ENCODE measurements at regions not wholly inside any gene's neighbourhood (a gene's known extent, or its start where the extent isn't known, plus 50 kb on each side); places are given as distances from the start of the nearest gene placed in this dataset.

DNA sequence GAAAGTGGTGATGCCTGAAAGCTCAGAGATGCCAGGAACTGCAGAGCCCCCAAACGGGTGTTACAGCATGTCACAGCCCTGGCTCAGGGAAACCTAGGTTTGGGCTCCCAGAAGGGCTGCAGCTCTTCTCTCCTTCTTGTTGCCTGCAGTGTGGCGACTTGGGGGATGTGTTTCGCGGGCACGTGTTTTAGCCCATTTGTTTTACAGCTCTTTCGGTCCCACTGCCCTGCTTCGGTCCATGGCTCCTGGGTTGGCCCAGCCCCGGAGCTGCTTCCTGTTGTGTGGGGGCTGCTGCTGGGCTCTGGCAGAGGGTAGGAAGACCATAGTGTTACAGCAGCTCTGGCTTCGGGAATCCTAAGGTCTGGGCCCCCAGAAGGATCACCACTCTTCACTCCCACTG is 222.9 kb upstream of the RIOK2 start:
- no peak for DNase-seq

DNA sequence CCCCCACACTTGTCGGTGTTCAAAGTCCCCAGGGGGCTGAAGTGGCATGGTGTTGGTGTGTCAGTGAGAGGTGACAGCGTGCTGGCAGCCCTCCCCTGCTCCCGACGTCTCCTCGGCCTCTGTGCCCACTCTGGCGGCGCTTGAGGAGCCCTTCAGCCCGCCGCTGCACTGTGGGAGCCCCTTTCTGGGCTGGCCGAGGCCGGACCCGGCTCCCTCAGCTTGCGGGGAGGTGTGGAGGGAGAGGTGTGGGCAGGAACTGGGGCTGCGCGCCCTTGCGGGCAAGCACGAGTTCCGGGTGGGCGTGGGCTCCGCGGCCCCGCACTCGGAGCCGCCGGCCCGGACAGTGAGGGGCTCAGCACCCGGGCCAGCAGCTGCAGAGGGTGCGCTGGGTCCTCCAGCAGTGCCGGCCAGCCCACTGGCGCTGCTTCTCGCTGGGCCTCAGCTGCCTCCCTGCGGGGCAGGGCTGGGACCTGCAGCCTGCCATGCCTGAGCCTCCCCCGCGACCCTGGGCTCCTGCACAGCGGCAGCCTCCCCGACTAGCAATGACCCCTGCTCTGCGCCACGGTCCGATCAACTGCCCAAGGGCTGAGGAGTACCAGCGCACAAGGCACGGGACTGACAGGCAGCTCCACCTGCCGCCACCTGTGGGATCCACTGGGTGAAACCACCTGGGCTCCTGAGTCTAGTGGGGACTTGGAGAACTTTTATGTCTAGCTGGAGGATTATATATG is 224.1 kb upstream of the RIOK2 start:
- DNase-seq, result no peak

DNA sequence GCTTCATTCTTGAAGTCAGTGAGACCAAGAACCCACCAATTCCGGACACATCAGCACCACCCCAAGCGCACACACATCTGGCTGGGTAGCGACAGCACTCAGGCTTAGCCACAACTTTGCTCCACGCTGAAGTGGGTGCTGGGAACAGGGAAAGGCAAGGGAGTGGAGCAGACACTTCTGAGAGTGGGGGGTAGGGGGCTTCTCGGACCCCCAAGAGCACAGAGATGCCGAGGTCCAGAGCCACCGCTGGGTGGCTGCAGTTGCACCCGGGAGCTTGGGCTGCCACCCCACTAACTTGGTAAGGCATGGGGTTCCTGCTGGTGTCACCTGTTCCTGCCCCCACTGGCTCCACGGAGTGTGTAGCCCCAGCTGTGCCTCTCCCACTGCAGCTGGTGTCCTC is 225.3 kb upstream of the RIOK2 start:
- DNase-seq, result no peak

DNA sequence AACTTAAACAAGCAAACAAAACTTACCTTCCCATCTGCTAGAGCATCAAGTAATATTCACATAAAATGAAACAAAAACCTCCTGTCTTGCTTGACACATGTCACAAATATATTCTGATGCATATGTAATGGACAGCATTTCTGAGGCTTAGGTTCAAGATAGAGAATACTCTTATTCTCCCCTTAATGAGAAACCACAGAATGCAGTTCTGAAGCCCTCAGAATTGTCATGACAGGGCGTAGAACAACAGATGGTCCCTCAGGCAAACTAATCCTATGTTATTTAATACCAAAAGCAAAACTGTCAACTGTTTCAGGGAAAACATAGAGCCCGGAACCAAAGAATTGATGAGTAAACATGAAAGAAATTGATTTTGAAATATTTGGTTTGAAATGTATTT is 229.9 kb upstream of the RIOK2 start:
- no peak for DNase-seq

DNA sequence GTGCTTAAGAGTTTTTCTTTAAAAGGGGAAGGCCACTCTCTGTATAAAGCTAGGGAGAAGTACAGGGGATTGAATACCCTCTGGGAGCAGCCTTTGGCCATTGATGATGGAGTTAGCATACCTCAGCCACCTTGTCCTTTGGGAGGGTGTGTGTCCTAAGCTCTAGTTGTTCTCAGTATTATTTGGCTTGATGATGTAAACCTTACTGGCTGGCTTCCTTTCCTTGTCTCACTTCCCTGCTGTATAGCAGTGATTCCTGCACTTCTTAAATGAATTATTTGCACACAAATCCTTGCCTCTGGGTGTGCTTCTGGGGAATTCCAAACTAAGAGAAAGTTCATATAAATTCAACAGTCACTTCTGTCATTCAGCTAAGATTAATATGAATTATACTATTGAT is 234.9 kb upstream of the RIOK2 start:
- DNase-seq, result no peak

DNA sequence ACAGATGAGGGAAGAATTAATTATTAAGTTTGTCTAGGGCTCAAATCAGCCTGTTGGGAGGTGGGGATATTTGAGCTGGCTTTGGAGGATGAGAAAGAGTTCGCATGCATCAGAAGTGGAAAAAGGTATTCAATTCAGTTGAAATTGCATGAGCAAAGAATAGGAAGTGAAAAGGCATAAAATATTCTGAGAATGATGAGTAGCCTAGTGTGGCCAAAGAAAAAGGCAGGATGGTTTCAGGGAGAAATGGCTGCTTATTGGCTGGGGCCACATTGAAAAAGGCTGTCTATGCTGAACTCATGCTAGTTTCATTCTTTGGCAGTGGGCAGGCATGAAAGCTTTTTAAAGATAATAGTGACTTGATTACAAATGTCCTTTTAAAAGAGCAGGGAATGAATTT is 235.4 kb upstream of the RIOK2 start:
- no peak for DNase-seq

DNA sequence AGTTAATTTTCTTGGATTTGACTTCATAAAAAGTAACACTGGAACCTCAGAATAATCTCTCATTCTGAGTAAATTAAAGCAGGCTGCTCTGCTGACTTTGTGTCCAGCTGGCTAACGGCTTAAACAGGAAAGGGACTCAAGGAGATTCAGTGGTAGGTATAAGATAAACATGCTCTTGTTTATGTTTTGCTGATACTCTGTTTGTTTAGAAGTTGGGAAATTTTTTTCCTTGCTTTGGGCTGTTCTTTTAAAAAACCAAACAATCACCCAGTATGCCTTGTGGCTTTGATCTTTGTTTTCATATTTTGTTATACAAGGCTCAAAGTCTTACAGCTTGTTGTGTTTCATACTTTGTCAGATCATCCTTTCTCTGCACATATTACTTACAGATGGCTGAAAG is 237.6 kb upstream of the RIOK2 start:
- no peak for DNase-seq

DNA sequence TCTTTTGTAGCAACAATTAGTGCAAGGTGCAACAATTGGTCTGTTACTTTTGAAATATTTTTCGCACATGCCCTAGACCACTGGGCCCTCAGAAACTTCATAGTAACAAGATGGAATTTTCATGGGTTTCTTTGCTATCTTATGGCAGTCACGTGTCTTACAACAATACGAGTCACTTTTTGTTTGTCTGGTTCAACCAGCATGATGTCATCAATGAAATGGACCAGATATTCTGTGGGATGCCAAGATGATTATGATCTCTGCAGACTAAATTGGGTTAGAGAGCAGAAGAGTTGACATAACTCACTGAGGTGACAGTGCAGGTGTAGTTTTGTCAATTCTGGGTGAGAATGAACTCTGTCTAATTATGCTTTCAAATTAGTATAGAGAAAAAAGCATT is 239.6 kb upstream of the RIOK2 start:
- DNase-seq, result no peak

DNA sequence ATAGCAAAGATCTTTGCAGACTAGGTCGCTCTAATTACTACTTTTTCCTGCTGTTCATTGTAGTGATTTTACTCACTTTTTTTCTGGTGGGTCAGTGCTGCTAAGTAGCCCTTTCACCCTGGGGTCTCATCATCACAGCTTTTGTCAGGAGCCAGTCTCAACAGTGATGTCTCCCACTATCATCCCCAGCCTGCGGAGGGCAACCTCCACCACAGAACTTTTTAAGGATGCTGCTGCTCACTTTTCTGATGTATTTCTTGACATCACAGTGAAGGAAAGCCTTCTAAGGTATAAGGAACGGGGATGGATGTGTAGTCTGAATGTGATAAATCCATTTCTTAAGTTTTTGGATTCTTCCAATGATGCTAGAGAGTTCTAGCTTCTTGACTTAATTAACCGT is 242.5 kb upstream of the RIOK2 start:
- no peak for DNase-seq

DNA sequence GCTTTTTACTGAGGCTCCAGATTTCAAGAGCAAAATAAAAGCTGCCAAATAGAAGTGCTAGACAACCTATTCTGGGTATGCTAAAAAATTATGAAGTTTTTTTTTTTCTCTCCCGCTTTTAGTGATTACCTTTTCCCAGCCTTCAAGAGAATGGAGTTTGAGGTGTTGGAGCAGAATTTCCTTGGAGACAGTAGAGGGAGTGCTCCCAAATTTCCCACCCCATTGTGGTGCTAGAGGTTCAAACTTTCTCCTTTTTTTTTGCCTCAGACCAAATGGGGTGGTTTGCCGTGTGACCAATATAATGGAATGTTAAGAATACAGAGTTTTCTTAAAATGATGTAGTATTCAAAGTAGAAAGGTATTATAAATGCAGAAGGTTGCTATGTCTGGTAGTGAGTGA is 244.2 kb upstream of the RIOK2 start:
- DNase-seq, result no peak

DNA sequence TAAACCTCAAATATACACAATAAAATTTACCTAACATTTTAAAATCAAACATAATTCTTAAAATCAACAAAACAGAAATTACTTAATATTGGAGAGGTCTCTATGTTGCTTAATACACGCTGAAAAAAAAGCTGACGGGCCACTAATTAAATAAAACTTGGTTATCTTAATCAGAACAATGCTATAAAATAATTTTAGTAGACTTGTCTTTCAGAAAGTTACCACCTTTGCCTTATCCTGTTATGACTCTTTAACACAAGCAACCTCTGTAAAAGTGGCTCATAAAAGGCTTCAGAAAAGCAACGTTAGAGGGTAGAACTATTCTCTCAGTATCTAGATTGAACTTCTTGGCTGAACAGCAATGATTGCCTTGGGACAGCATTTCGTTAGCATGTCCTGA is 251.0 kb upstream of the RIOK2 start:
- no peak for DNase-seq

DNA sequence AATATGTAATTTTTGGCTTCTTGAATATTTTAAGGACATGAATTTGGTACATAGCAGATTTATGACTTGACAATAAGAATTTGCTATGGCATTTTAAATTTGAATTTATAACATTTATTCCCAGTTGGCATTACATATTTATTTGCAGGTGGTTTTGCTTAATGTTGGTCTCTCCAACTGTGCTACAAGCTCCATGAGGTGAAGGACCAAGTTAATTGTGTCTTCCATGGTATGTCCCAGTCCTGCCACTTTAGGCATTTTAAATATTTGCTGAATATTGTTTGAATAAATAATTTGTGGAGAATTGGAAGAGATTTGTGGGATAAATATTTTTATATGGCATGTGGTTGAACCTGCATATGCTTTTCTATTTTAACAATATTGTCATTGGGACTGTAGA is 253.4 kb upstream of the RIOK2 start:
- no peak for DNase-seq

DNA sequence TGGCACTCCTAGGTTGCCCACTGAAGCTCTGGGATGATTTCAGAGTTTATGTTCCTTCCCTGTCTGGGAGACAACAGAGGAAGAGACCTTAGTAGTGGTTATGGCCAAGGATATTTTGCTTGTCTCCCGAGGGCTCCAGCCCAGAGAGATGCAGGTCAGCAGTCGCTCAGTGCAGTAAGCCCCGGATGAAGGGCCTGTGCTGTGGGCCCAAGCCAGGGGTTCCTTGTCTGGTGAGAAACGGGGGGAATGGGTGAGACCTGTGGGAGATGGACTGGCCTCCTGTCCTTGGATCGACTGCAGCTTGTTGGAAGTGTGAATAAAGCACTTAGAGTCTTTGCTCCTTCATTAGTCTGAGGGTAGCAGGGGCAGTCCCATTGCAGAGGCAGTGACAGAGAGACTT is 260.7 kb upstream of the RIOK2 start:
- no peak for DNase-seq

DNA sequence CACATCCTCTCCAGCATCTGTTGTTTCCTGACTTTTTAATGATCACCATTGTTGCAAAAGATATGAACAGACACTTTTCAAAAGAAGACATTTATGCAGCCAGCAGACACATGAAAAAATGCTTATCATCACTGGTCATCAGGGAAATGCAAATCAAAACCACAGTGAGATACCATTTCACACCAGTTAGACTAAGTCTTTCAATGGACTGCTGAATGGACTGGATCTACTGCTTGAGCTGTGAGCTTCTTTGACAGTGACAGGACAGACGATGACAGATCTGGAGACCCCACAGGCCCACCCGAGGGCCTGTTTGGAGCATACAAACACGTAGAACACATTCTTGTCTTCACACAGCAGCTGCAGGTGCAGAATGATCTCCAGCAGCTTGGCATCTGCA is 266.1 kb upstream of the RIOK2 start:
- no peak for DNase-seq

DNA sequence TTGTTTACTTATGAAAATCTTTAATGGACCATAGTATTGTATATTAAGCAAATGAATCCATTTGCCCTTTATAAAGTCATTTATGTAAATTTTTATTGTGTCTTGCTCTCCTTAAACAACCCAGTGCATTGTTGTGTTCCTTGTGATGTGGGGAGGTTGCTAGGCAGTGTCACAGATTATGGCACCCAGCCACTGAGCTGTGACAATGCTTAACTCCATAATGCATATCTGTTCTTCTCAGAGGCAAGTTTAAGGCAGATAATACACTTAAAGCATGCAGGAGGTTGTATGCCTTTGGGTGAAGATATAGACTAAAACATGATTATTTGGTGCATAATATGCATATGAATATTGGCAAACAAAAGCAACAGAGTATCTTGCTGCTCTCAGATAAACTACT is 269.6 kb upstream of the RIOK2 start:
- DNase-seq, result no peak

DNA sequence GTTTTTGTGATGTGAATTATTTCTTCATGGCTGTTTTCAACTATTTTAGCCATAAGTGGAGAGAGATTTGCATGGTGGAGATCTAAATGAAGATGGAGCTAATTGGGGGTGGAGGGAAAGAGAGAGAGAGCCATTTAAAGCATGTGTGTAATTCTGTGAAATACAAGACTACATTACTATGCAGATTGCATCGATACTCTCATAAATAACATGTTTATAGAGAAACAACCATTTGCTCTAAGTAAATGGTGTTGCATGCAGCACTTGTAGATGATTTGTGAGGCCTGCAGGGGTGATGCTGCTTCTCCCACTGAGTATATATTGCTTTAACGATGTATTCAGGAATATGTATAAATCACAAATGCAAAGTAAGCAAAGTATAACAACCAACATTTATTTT is 270.2 kb upstream of the RIOK2 start:
- no peak for DNase-seq

DNA sequence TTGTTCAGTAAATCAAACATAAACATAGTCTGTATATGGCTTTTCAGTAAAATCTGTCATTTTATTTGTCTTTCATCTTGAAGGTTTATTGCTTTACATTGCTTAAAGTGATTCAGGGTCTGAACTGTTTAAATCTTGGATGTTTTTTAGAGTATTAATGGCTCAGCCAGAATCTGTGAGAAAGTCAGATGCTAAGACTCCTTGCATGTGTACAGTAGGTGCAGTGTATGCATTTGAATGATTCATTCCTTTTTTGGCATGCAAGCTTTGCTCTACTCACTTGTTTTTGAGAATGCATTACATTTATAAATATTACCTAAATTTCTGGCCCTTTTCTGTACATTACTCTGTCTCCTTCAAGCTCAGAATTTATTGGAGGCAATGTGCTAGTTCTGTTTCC is 271.0 kb upstream of the RIOK2 start:
- DNase-seq, result no peak

DNA sequence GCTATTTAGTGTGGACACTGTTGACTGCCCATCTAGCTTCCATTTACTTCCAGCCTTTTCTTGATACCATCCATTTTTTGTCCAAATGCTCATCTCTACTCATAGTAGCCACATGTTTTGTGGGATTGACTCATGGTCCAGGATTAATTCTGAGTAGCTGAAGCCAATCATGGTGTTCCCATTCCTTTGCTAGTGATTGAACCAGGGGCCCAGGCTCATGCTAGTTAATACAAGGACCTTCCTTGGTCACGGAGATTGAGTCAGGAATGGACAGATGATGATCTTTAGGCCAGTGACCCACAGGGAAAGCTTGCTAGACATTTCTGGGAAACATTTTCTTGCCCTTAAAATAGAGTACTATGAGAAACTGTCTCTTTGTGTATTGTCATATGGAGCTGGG is 272.9 kb upstream of the RIOK2 start:
- no peak for DNase-seq

DNA sequence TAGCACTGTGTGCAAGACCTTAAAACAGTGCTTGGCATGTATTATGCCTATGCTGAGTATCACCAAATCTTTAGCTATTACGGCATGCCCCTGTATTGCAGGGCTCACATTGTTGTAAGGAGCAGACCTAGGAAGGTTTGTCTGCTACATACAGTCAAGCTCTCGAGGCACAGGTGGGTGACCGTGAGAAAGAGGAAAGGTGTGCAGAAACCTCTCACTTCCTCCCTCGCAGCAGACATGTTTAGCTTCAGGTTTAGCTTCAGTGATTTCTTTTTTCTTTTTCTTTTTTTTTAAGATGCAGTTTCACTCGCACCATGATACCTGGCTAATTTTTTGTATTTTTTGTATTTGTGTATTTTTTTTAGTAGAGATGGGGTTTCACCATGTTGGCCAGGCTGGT is 275.8 kb upstream of the RIOK2 start:
- no peak for DNase-seq

DNA sequence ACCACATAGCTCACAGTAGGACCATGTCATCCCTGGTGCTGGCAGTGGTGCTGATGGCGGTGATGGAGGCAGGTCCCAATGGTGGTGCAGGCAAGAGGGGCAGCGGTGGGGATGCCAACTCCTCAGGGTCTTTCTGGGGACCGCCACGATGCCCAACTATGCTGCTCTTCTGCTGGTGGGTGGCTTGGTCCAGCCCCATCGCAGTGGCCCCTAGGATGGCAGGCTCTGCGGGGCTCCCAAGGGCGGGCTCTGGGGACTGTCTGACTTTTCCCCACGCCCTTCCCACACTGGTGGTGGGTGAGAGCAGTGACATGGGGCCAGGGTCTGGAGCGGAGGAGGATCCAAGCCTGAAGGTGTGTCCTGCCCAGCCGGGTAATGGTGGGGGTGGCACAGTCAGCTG is 288.9 kb upstream of the RIOK2 start:
- no peak for DNase-seq

DNA sequence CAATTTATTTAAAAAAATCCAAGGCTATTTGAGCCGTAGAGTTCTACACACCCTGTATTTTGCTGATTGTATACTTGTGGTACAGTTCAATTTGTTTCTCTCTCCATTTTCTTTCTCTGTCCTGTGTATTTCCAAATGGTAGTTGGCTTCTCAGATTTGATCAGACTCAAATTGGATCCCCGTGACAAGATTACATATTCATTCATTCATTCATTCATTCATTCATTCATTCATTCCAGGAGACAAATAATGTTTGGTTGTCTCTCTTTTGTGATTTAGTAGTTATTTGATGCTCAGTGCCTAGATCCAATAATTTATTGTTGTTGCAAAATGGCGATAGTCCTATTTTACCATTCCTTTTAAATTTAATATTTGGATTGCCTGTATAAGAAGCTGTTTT is 292.8 kb upstream of the RIOK2 start:
- no peak for DNase-seq

DNA sequence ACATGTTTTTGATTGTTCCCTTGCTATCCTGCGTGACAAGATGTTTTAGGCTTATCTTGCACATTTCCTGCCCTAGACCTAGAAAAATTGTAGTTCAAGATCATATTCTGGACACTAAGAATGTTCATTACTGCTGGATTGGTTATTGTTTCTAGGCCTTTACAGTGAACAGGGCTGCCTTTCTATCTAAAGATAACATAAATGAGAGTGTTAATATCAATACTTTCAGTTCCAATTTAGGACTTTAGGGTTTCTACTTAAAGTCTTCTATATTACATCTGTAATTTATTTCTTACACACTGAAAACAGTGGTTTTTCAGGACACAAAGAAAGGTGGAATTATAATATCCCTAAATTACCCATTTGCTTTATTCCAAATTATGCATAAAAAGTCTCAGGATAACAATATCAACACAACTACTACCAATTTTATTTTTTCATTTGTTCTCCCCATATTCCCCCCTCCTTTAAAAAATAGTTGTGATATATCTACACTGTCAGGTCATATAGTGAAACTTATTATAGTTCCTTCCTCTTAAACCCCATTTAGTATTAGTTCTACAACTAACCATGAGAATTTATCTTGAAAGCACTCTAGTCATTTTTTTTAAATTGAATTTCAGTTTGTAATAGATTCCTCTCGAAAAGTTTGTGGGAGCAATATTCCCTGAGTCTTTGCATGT is 293.9 kb upstream of the RIOK2 start:
- DNase-seq, result no peak

DNA sequence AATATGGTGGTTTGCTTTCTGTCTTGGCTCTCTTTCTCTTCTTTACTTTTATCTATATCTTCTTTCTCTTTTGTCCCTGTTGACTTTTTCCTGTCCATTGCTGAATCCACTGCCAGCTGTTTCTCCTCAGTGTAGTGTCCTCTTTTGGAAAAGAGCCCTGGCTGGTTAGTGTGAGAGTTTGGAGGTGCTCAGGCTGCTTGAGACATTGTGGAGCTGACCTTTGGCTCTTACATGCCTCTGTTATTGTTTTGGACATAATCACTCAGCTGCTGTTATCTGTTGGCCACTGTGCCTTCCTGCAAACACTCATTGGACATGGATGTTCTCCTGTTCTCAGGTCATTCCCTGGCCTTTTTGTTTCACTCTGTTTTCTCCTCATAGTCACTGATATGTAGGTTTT is 295.4 kb upstream of the RIOK2 start:
- DNase-seq, result no peak

DNA sequence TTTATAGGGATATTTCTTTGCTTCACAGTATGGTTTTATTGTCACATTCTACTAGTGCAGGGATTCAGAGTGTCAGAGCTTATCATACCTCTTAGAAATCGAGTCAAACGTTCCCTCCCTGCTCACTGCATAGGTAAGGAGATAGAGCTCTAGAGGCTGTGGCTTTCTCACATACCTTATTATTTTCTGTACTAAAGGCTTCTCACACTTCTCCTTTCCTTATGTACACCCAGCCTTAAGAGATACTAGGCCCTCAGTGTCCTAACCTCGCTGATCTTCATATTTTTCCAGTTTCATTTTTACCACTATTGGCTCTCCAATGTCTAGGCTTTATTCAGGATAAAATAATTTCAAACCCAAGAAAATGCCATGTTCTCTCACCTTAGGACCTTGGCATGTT is 297.3 kb upstream of the RIOK2 start:
- no peak for DNase-seq

DNA sequence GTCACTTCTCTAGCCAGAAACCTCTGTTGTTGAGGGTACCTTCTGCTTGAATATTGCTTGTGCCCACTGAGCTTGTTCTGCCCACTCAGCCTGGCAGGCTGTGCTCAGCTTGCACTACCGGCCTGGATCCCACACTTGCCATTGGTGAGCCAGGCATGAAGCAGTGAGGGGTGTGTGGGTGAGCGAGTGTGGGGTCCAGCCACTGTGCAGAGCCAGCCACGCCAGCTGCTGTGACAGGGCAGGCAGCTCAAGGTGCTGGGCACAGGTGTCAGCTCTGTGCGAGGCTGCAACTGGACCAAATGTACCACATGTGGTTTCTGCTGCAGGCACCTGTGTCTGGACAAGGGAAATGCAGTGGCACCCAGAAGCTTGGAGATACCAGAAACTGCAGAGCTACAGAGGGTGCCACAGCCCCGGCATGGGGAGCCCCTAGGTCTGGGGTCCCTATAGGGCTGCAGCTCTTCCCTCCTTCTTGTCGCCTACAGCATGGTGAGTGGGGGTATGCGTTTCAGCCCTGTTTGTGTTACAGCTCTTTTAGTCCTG is 305.1 kb upstream of the RIOK2 start:
- no peak for DNase-seq
